ENCODE measurements at regions not wholly inside any gene's neighbourhood (a gene's known extent, or its start where the extent isn't known, plus 50 kb on each side); places are given as distances from the start of the nearest gene placed in this dataset.

DNA sequence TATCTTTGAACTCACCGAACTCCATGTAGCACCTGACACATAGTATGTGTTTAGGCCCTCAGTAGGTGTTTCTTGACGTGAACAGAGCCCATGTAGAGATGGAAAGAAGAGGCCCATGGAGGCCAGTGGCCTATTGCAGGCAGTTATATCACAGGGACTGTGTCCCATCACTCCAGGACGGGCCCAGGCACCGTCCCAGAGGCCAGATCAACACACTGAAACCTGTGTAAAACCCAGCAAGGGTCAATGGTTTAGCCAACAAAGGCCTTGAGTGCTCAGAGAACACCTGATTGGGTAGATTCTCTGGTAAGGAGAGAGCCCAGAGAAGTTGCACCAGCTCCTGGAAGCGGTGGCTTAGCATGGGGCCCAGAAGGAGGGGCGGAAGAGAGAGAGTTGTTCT lies 82.8 kb downstream of the INHBB start:
- no peak overlapping the region for H3K4me2 ChIP-seq (ENCODE audit: low read length)
- H3K36me3 ChIP-seq (ENCODE audit: insufficient read depth, low read length) = no peaks in the 10 kb centered on the region
- H2AFZ ChIP-seq (ENCODE audit: low read length) = no peak overlapping the region
- H4K20me1 ChIP-seq (ENCODE audit: insufficient read depth, low read length) = no peaks in the 10 kb centered on the region
- no peak overlapping the region for H3K9ac ChIP-seq (ENCODE audit: low read length)
- H3K79me2 ChIP-seq (ENCODE audit: insufficient read depth, low read length) = no peaks in the 10 kb centered on the region
- peaks cover 3% of the 10 kb centered on the region; the same call in 1 of the 2 replicates for H3K27me3 ChIP-seq (ENCODE audit: insufficient read depth, low read length)
- TF ChIP-seq, protein P1, sequence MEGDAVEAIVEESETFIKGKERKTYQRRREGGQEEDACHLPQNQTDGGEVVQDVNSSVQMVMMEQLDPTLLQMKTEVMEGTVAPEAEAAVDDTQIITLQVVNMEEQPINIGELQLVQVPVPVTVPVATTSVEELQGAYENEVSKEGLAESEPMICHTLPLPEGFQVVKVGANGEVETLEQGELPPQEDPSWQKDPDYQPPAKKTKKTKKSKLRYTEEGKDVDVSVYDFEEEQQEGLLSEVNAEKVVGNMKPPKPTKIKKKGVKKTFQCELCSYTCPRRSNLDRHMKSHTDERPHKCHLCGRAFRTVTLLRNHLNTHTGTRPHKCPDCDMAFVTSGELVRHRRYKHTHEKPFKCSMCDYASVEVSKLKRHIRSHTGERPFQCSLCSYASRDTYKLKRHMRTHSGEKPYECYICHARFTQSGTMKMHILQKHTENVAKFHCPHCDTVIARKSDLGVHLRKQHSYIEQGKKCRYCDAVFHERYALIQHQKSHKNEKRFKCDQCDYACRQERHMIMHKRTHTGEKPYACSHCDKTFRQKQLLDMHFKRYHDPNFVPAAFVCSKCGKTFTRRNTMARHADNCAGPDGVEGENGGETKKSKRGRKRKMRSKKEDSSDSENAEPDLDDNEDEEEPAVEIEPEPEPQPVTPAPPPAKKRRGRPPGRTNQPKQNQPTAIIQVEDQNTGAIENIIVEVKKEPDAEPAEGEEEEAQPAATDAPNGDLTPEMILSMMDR (IDR thresholded peaks at IDR 0.05; ENCODE audit: low read length) = no peak
- TF ChIP-seq EZH2 (IDR thresholded peaks at IDR 0.05; ENCODE audit: borderline replicate concordance, low read length) = no peak
- H3K9me3 ChIP-seq (ENCODE audit: low read length) = no peaks in the 10 kb centered on the region
- no peak overlapping the region for H3K27ac ChIP-seq (ENCODE audit: low read depth, low read length, poor library complexity, severe bottlenecking)
- no peaks in the 10 kb centered on the region for H3F3A ChIP-seq (ENCODE audit: insufficient read depth, low read length)
- no peak overlapping the region for H3K4me3 ChIP-seq (ENCODE audit: low read depth, low read length, poor library complexity, severe bottlenecking)
- no peaks in the 10 kb centered on the region for H3K4me1 ChIP-seq (ENCODE audit: insufficient read depth, low read length, severe bottlenecking)
- no peaks in the 10 kb centered on the region for H3K9me2 ChIP-seq (ENCODE audit: low read depth, low read length)

- H3K79me2 ChIP-seq (ENCODE audit: insufficient read depth, low read length) = no peaks in the 10 kb centered on the region
- no peak overlapping the region for H3K4me2 ChIP-seq (ENCODE audit: low read length)
- no peaks in the 10 kb centered on the region for H3K9me2 ChIP-seq (ENCODE audit: low read depth, low read length)
- H3K4me1 ChIP-seq (ENCODE audit: insufficient read depth, low read length, severe bottlenecking) = no peaks in the 10 kb centered on the region
- H3K4me3 ChIP-seq (ENCODE audit: low read depth, low read length, poor library complexity, severe bottlenecking) = no peak overlapping the region
- H3K9ac ChIP-seq (ENCODE audit: low read length) = no peak overlapping the region
- H3K27ac ChIP-seq (ENCODE audit: low read depth, low read length, poor library complexity, severe bottlenecking) = no peak overlapping the region
- no peaks in the 10 kb centered on the region for H3K9me3 ChIP-seq (ENCODE audit: low read length)
- no peaks in the 10 kb centered on the region for H3K36me3 ChIP-seq (ENCODE audit: insufficient read depth, low read length)
- H2AFZ ChIP-seq (ENCODE audit: low read length) = no peak overlapping the region
- H3F3A ChIP-seq (ENCODE audit: insufficient read depth, low read length) = no peaks in the 10 kb centered on the region
- H4K20me1 ChIP-seq (ENCODE audit: insufficient read depth, low read length) = no peaks in the 10 kb centered on the region
- H3K27me3 ChIP-seq (ENCODE audit: insufficient read depth, low read length) = 0 out of 2 replicates have a peak, but pooled peaks cover 5% of the 10 kb centered on the region
- TF ChIP-seq, protein P1 (IDR thresholded peaks at IDR 0.05; ENCODE audit: low read length) = no peak
- TF ChIP-seq EZH2 (IDR thresholded peaks at IDR 0.05; ENCODE audit: borderline replicate concordance, low read length) = no peak
Observed at GRCh38 chr2:120429586-120430500, 83.9 kb downstream of the INHBB start.

- H3K9me2 ChIP-seq (ENCODE audit: low read depth, low read length) = no peaks in the 10 kb centered on the region
- H3K4me3 ChIP-seq (ENCODE audit: low read depth, low read length, poor library complexity, severe bottlenecking) = no peak overlapping the region
- no peak overlapping the region for H3K27ac ChIP-seq (ENCODE audit: low read depth, low read length, poor library complexity, severe bottlenecking)
- TF ChIP-seq EZH2 (IDR thresholded peaks at IDR 0.05; ENCODE audit: borderline replicate concordance, low read length) = no peak
- no peaks in the 10 kb centered on the region for H3K36me3 ChIP-seq (ENCODE audit: insufficient read depth, low read length)
- no peak overlapping the region for H3K4me2 ChIP-seq (ENCODE audit: low read length)
- no peak overlapping the region for H3K9ac ChIP-seq (ENCODE audit: low read length)
- H4K20me1 ChIP-seq (ENCODE audit: insufficient read depth, low read length) = no peaks in the 10 kb centered on the region
- no peak overlapping the region for H2AFZ ChIP-seq (ENCODE audit: low read length)
- H3K79me2 ChIP-seq (ENCODE audit: insufficient read depth, low read length) = no peaks in the 10 kb centered on the region
- H3K9me3 ChIP-seq (ENCODE audit: low read length) = no peaks in the 10 kb centered on the region
- H3F3A ChIP-seq (ENCODE audit: insufficient read depth, low read length) = no peaks in the 10 kb centered on the region
- 0 out of 2 replicates have a peak, but pooled peaks cover 5% of the 10 kb centered on the region for H3K27me3 ChIP-seq (ENCODE audit: insufficient read depth, low read length)
- no peaks in the 10 kb centered on the region for H3K4me1 ChIP-seq (ENCODE audit: insufficient read depth, low read length, severe bottlenecking)
Observed at GRCh38 chr2:120430501-120430830, 84.5 kb downstream of the INHBB start.

Measured in OCI-LY1 (cell line).